Right lobe of liver (tissue), 4 donors: ENCODE measurements at regions not wholly inside any gene's neighbourhood (a gene's known extent, or its start where the extent isn't known, plus 50 kb on each side); places are given as distances from the start of the nearest gene placed in this dataset.
"Not testable (repeated sequence)": the region's sequence is repeated elsewhere in the genome, so short reads cannot be mapped to it uniquely, and the experiment has no call there.

Source experiments
- POLR2A ChIP-seq: fragments of 450-650 bp; IDR thresholded peaks from one replicate; pipeline ENCODE4 v1.6.1; 2017; ENCODE audit warnings: antibody characterized with exemption, mild to moderate bottlenecking
- TF ChIP-seq, protein P1 (sequence below), 4 donors: fragments of 200-600 bp in 3 of 4; fragments of 450-650 bp in 1 of 4; IDR thresholded peaks; one replicate each; pipeline versions ENCODE4 v1.5.1 to v1.8.0; 2016 to 2022; ENCODE audit warnings: antibody characterized with exemption in 4 of 4, mild to moderate bottlenecking in 2 of 4
- donor health status: DM: no; HTN: no; CAD: no.
- donor health status: DM: no; HTN: no; CAD: no.
- donor health status: DM: no; HTN: yes; CAD: no.

- TF ChIP-seq, protein P1, sequence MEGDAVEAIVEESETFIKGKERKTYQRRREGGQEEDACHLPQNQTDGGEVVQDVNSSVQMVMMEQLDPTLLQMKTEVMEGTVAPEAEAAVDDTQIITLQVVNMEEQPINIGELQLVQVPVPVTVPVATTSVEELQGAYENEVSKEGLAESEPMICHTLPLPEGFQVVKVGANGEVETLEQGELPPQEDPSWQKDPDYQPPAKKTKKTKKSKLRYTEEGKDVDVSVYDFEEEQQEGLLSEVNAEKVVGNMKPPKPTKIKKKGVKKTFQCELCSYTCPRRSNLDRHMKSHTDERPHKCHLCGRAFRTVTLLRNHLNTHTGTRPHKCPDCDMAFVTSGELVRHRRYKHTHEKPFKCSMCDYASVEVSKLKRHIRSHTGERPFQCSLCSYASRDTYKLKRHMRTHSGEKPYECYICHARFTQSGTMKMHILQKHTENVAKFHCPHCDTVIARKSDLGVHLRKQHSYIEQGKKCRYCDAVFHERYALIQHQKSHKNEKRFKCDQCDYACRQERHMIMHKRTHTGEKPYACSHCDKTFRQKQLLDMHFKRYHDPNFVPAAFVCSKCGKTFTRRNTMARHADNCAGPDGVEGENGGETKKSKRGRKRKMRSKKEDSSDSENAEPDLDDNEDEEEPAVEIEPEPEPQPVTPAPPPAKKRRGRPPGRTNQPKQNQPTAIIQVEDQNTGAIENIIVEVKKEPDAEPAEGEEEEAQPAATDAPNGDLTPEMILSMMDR (IDR thresholded peaks at IDR 0.05): not testable (repeated sequence)
- TF ChIP-seq POLR2A: not testable (repeated sequence)
These were observed 120.9 kb upstream of the TNFSF4 start for GRCh38 chr1:173327987-173328386.
